Esophagus squamous epithelium (tissue), 5 donors: ENCODE measurements at regions not wholly inside any gene's neighbourhood (a gene's known extent, or its start where the extent isn't known, plus 50 kb on each side); places are given as distances from the start of the nearest gene placed in this dataset.

Experiments
- DNase-seq: peaks from one replicate; lab custom pipeline; 2025; lab: John Stamatoyannopoulos, UW
- H3K27ac ChIP-seq, 4 donors: fragments of 200-600 bp; sonication (generic); one replicate each; pipeline ENCODE4 v1.5.1; 2016 to 2019; ENCODE audit warnings: mild to moderate bottlenecking in 1 of 4
- H3K27me3 ChIP-seq, 4 donors: fragments of 200-600 bp; sonication (generic); 1 replicate in 3 of 4; 2 replicates in 1 of 4; pipeline versions ENCODE4 v1.5.1 to v1.6.0; 2017 to 2021; ENCODE audit warnings: antibody characterized with exemption in 1 of 4
- H3K36me3 ChIP-seq, 3 donors: fragments of 200-600 bp; sonication (generic); one replicate each; pipeline ENCODE4 v1.5.1; 2016 to 2019
- H3K4me1 ChIP-seq, 3 donors: fragments of 200-600 bp; sonication (generic); one replicate each; pipeline ENCODE4 v1.5.1; 2017 to 2019
- H3K4me3 ChIP-seq, 4 donors: fragments of 200-600 bp; sonication (generic); 1 replicate in 3 of 4; 2 replicates in 1 of 4; pipeline ENCODE4 v1.5.1; 2016 to 2019; ENCODE audit warnings: mild to moderate bottlenecking in 2 of 4, moderate library complexity in 1 of 4
- H3K9me3 ChIP-seq, 3 donors: fragments of 200-600 bp; sonication (generic); one replicate each; pipeline ENCODE4 v1.5.1; 2016 to 2019
- POLR2A ChIP-seq, 4 donors: fragments of 450-650 bp; IDR thresholded peaks; one replicate each; pipeline ENCODE4 v1.6.1; 2017; ENCODE audit warnings: antibody characterized with exemption in 4 of 4, mild to moderate bottlenecking in 4 of 4, moderate library complexity in 3 of 4
- WGBS, 2 donors: methylation state at CpG; one replicate each; pipeline ENCODE4 v1.1.5; 2018; 5-methylcytosine and 5-hydroxymethylcytosine counted together
- intact Hi-C: fragments of 100-400 bp; cut with DNase I; formaldehyde crosslinking; loops from one replicate; pipeline ENCODE4 v1.15.0; 2022
- TF ChIP-seq, protein P1 (sequence below), 6 experiments: fragments of 450-650 bp in 4 of 6; fragments of 200-600 bp in 2 of 6; sonication (generic) in 2 of 6; IDR thresholded peaks; one replicate each; pipeline ENCODE4 v1.5.1; 2016 to 2019; ENCODE audit warnings: antibody characterized with exemption in 6 of 6, mild to moderate bottlenecking in 4 of 6, moderate library complexity in 4 of 6
- donor health status: DM: yes; HTN: yes; CAD: no.

DNA sequence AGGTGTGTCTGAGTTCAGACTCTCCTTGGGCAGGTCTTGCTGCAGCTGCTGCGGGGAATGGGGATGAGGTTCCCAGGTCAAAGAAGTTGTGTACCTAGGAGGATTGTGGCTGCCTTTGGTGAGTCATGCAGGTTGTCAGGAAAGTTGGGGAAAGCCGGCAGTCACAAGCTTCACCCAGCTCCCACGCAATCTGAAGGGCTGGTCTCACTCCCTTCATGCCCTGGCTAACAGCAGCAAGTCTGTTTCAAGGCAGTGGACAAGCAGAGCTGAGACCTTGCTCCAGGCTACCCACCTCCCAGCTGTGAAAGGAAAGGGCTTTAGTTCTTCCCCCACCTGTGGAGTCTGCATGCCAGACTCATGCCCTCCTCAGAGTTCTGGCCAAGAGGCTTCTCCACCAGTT lies 287.2 kb downstream of the DTHD1 start:
- 31% methylated on average over 2 of the region's 3 CpGs; no CpG with 5 or more reads in 1 of the 2 donors for WGBS, 2 donors
- TF ChIP-seq POLR2A (IDR thresholded peaks at IDR 0.05), result no peak
- TF ChIP-seq, protein P1, sequence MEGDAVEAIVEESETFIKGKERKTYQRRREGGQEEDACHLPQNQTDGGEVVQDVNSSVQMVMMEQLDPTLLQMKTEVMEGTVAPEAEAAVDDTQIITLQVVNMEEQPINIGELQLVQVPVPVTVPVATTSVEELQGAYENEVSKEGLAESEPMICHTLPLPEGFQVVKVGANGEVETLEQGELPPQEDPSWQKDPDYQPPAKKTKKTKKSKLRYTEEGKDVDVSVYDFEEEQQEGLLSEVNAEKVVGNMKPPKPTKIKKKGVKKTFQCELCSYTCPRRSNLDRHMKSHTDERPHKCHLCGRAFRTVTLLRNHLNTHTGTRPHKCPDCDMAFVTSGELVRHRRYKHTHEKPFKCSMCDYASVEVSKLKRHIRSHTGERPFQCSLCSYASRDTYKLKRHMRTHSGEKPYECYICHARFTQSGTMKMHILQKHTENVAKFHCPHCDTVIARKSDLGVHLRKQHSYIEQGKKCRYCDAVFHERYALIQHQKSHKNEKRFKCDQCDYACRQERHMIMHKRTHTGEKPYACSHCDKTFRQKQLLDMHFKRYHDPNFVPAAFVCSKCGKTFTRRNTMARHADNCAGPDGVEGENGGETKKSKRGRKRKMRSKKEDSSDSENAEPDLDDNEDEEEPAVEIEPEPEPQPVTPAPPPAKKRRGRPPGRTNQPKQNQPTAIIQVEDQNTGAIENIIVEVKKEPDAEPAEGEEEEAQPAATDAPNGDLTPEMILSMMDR (IDR thresholded peaks at IDR 0.05), result no peak
- intact Hi-C loops, result no loop called here

GRCh38 chr4:36573441-36573840 lies 292.0 kb downstream of the DTHD1 start:
- Histone ChIP-seq H3K36me3 (no peaks in the 10 kb centered on the region), H3K9me3 (peaks cover 0 to 2% (median 0%) of the 10 kb centered on the region in 3 donors), H3K4me1 (no peaks in the 10 kb centered on the region), H3K4me3 (no peak overlapping the region), H3K27ac (no peak overlapping the region), H3K27me3 (no peaks in the 10 kb centered on the region)
- intact Hi-C loops, result no loop called here
- TF ChIP-seq, protein P1 (IDR thresholded peaks at IDR 0.05), result no peak
- TF ChIP-seq POLR2A (IDR thresholded peaks at IDR 0.05), result no peak
- DNase-seq, result no peak
- 86 to 88% methylated on average over 4 of the region's 4 CpGs for WGBS, 2 donors

More for the DNA sequence above, 287.2 kb downstream of the DTHD1 start:
- H3K27ac ChIP-seq, result no peak overlapping the region
- no peak for DNase-seq
- no peaks in the 10 kb centered on the region for H3K4me1 ChIP-seq
- H3K9me3 ChIP-seq, result no peaks in the 10 kb centered on the region
- no peaks in the 10 kb centered on the region for H3K27me3 ChIP-seq
- no peak overlapping the region for H3K4me3 ChIP-seq
- no peaks in the 10 kb centered on the region for H3K36me3 ChIP-seq

DNA sequence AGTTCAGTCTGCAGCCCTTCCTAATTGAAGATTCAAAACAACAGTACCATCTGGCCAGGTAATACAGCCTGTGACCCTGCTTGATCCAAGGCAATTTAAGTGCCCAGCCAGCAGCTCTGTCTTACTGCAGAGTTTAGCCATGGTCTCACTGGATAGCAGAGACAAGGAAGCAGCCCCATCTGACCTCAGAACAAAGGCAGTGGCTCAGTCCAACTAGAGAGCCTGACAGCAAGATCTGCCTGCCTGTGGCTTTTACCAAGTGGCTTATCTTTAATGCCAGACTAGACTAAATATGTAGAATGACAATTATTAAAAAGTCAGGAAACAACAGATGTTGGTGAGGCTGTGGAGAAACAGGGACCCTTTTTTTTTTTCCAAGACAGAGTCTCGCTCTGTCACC lies 293.4 kb downstream of the DTHD1 start:
- Histone ChIP-seq H3K4me3 (no peak overlapping the region), H3K27me3 (no peaks in the 10 kb centered on the region), H3K36me3 (no peaks in the 10 kb centered on the region), H3K9me3 (peaks cover 0 to 2% (median 0%) of the 10 kb centered on the region in 3 donors), H3K4me1 (no peaks in the 10 kb centered on the region), H3K27ac (no peak overlapping the region)
- DNase-seq, result no peak
- TF ChIP-seq, protein P1 (IDR thresholded peaks at IDR 0.05), result no peak
- no peak for TF ChIP-seq POLR2A (IDR thresholded peaks at IDR 0.05)
- WGBS, 2 donors, result 83 to 85% methylated on average over 1 of the region's 1 CpG
- intact Hi-C loops, result no loop called here

GRCh38 chr4:36582198-36582597 lies 300.8 kb downstream of the DTHD1 start:
- peaks cover 0 to 1% (median 0%) of the 10 kb centered on the region in 3 donors for H3K9me3 ChIP-seq
- WGBS, 2 donors, result 33 to 42% methylated on average over 2 of the region's 2 CpGs
- no peaks in the 10 kb centered on the region for H3K27me3 ChIP-seq
- no peaks in the 10 kb centered on the region for H3K36me3 ChIP-seq
- intact Hi-C loops, result no loop called here
- H3K4me3 ChIP-seq, result no peak overlapping the region
- no peak overlapping the region for H3K27ac ChIP-seq
- no peak for DNase-seq
- no peaks in the 10 kb centered on the region for H3K4me1 ChIP-seq
- no peak for TF ChIP-seq POLR2A (IDR thresholded peaks at IDR 0.05)
- TF ChIP-seq, protein P1 (IDR thresholded peaks at IDR 0.05), result no peak

GRCh38 chr4:36587909-36588472 lies 306.6 kb downstream of the DTHD1 start:
- no peak for DNase-seq
- H3K27me3 ChIP-seq, result no peaks in the 10 kb centered on the region
- TF ChIP-seq, protein P1 (IDR thresholded peaks at IDR 0.05), result no peak
- TF ChIP-seq POLR2A (IDR thresholded peaks at IDR 0.05), result no peak
- H3K4me3 ChIP-seq, result no peak overlapping the region
- no peaks in the 10 kb centered on the region for H3K4me1 ChIP-seq
- no peak overlapping the region for H3K27ac ChIP-seq
- 88 to 96% methylated on average over 2 of the region's 2 CpGs for WGBS, 2 donors
- H3K36me3 ChIP-seq, result no peaks in the 10 kb centered on the region
- intact Hi-C loops, result no loop called here
- H3K9me3 ChIP-seq, result no peaks in the 10 kb centered on the region
